OCI-LY7 (cell line): ENCODE measurements at regions not wholly inside any gene's neighbourhood (a gene's known extent, or its start where the extent isn't known, plus 50 kb on each side); places are given as distances from the start of the nearest gene placed in this dataset.

ENCODE experiments used
- BruUV-seq: library from RNA; stranded (reverse); fragments of 400-500 nt; replicated peaks from 2 replicates; lab custom pipeline; 2021; lab: Mats Ljungman, UMichigan
- CTCF ChIA-PET: fragments of 300-600 bp; sonication (Branson Sonifier 250); formaldehyde crosslinking; loops from one replicate; lab custom pipeline; 2022; ENCODE audit warnings: antibody characterized with exemption; ENCODE audit not compliant: unreplicated experiment; lab: Charles Lee
- POLR2A ChIA-PET: fragments of 300-600 bp; sonication (Branson Sonifier 250); formaldehyde crosslinking; loops from one replicate; lab custom pipeline; 2022; ENCODE audit warnings: antibody characterized with exemption; lab: Charles Lee
- DNase-seq: peaks from one replicate; pipeline ENCODE4 v3.0.0-alpha.2; 2015; ENCODE audit warnings: low spot score
- H2AFZ ChIP-seq: fragments of 200-600 bp; sonication (generic), shearing (Covaris generic); 2 replicates; pipeline ENCODE4 v1.6.1; 2014; ENCODE audit warnings: mild to moderate bottlenecking, antibody characterized with exemption, low read length, moderate library complexity
- H3K27ac ChIP-seq: fragments of 200-600 bp; sonication (generic); 2 replicates; pipeline ENCODE4 v1.5.1; 2014; ENCODE audit warnings: mixed run types, low read depth, mild to moderate bottlenecking, moderate library complexity, low read length, inconsistent platforms; ENCODE audit not compliant: poor library complexity, severe bottlenecking
- H3K36me3 ChIP-seq: fragments of 200-600 bp; sonication (generic); 2 replicates; pipeline ENCODE4 v1.6.1; 2014; ENCODE audit warnings: mild to moderate bottlenecking, antibody characterized with exemption, low read length, moderate library complexity, mixed read lengths; ENCODE audit not compliant: insufficient read depth
- H3K4me1 ChIP-seq: fragments of 200-600 bp; sonication (generic); 2 replicates; pipeline ENCODE4 v1.5.1; 2014; ENCODE audit warnings: mild to moderate bottlenecking, low read length; ENCODE audit not compliant: insufficient read depth, poor library complexity, severe bottlenecking
- H3K4me2 ChIP-seq: fragments of 200-600 bp; sonication (generic); 2 replicates; pipeline ENCODE4 v1.6.1; 2014; ENCODE audit warnings: mild to moderate bottlenecking, low read length
- H3K4me3 ChIP-seq: fragments of 200-600 bp; sonication (generic); 2 replicates; pipeline ENCODE4 v1.5.1; 2014; ENCODE audit warnings: mild to moderate bottlenecking, low read depth, low read length; ENCODE audit not compliant: poor library complexity, severe bottlenecking
- H3K79me2 ChIP-seq: fragments of 200-600 bp; sonication (generic); 2 replicates; pipeline ENCODE4 v1.6.1; 2016; ENCODE audit warnings: low read depth, mild to moderate bottlenecking, low read length, moderate library complexity, mixed read lengths; ENCODE audit not compliant: insufficient read depth
- H3K9me2 ChIP-seq: fragments of 200-600 bp; sonication (generic); 2 replicates; pipeline ENCODE4 v1.6.1; 2016; ENCODE audit warnings: mild to moderate bottlenecking, low read length, mixed read lengths; ENCODE audit not compliant: insufficient read depth
- H3K9me3 ChIP-seq: fragments of 200-600 bp; sonication (generic); 2 replicates; pipeline ENCODE4 v1.6.1; 2014; ENCODE audit warnings: mild to moderate bottlenecking, mixed run types, low read length, mixed read lengths
- H4K20me1 ChIP-seq: fragments of 200-600 bp; sonication (generic); 2 replicates; pipeline ENCODE4 v1.6.1; 2014; ENCODE audit warnings: mild to moderate bottlenecking, antibody characterized with exemption, low read length, moderate library complexity, mixed read lengths; ENCODE audit not compliant: insufficient read depth
- CTCF ChIP-seq: fragments of 200-600 bp; sonication (generic); conservative IDR thresholded peaks from 2 replicates; pipeline ENCODE4 v1.5.1; 2014; ENCODE audit warnings: mild to moderate bottlenecking, antibody characterized with exemption, low read length, moderate library complexity, mixed read lengths
- EZH2phosphoT487 ChIP-seq: fragments of 200-600 bp; sonication (generic); IDR thresholded peaks from 2 replicates; pipeline ENCODE4 v1.6.1; 2018; ENCODE audit warnings: low read depth, borderline replicate concordance, mild to moderate bottlenecking, mixed run types, antibody characterized with exemption, low read length, moderate library complexity, mixed read lengths
- intact Hi-C: fragments of 100-400 bp; cut with micrococcal nuclease; formaldehyde crosslinking; loops from one replicate; pipeline ENCODE4 v1.10.0; 2022; ENCODE audit not compliant: unreplicated experiment

- Histone ChIP-seq H3K9me3 (0 out of 2 replicates have a peak, but pooled peaks cover 8% of the 10 kb centered on the region), H3K9me2 (no peaks in the 10 kb centered on the region), H3K36me3 (no peaks in the 10 kb centered on the region), H3K4me3 (no peak overlapping the region), H3K4me2 (no peak overlapping the region), H3K4me1 (no peaks in the 10 kb centered on the region), H3K27ac (no peak overlapping the region), H4K20me1 (no peaks in the 10 kb centered on the region), H2AFZ (no peak overlapping the region), H3K79me2 (no peaks in the 10 kb centered on the region)
- POLR2A ChIA-PET = no interaction called here
- BruUV-seq = no TSS peak
- no peak for DNase-seq
- CTCF ChIA-PET = no interaction called here
- intact Hi-C loops = no loop called here
- TF ChIP-seq EZH2phosphoT487 = no peak
- no peak for TF ChIP-seq CTCF
These were observed 816.4 kb upstream of the AGA start for GRCh38 chr4:178258603-178259002.

- Histone ChIP-seq H3K9me2 (no peaks in the 10 kb centered on the region), H3K4me2 (no peak overlapping the region), H3K79me2 (no peaks in the 10 kb centered on the region), H3K4me3 (no peak overlapping the region), H4K20me1 (no peaks in the 10 kb centered on the region), H2AFZ (no peak overlapping the region), H3K9me3 (0 out of 2 replicates have a peak, but pooled peaks cover 8% of the 10 kb centered on the region), H3K27ac (no peak overlapping the region), H3K36me3 (no peaks in the 10 kb centered on the region), H3K4me1 (no peaks in the 10 kb centered on the region)
- no peak for TF ChIP-seq EZH2phosphoT487
- no peak for DNase-seq
- intact Hi-C loops = no loop called here
- no TSS peak for BruUV-seq
- ChIA-PET CTCF (no interaction called here), POLR2A (no interaction called here)
These were observed 817.3 kb upstream of the AGA start for GRCh38 chr4:178259566-178259965.

GRCh38 chr4:178264001-178264400 is 821.8 kb upstream of the AGA start:
- TF ChIP-seq EZH2phosphoT487 (no peak), CTCF (no peak)
- H3K9me3 ChIP-seq = 0 out of 2 replicates have a peak, but pooled peaks cover 8% of the 10 kb centered on the region
- no peaks in the 10 kb centered on the region for H4K20me1 ChIP-seq
- CTCF ChIA-PET = no interaction called here
- no peak overlapping the region for H3K4me3 ChIP-seq
- H3K27ac ChIP-seq = no peak overlapping the region
- BruUV-seq = no TSS peak
- POLR2A ChIA-PET = no interaction called here
- no peak overlapping the region for H3K4me2 ChIP-seq
- intact Hi-C loops = no loop called here
- H3K36me3 ChIP-seq = no peaks in the 10 kb centered on the region
- H3K4me1 ChIP-seq = no peaks in the 10 kb centered on the region
- no peak overlapping the region for H2AFZ ChIP-seq
- H3K9me2 ChIP-seq = no peaks in the 10 kb centered on the region
- H3K79me2 ChIP-seq = no peaks in the 10 kb centered on the region
- DNase-seq = no peak
